H1 (cell line): ENCODE measurements at regions not wholly inside any gene's neighbourhood (a gene's known extent, or its start where the extent isn't known, plus 50 kb on each side); places are given as distances from the start of the nearest gene placed in this dataset.

Experiments
- CTCF ChIA-PET: fragments of 300-600 bp; sonication (Branson Sonifier 250); formaldehyde crosslinking; loops from one replicate; lab custom pipeline; 2021; ENCODE audit not compliant: partially characterized antibody; lab: Charles Lee
- POLR2A ChIA-PET: fragments of 300-600 bp; sonication (Branson Sonifier 250); formaldehyde crosslinking; loops from one replicate; lab custom pipeline; 2021; ENCODE audit warnings: inconsistent platforms; ENCODE audit not compliant: partially characterized antibody; lab: Charles Lee
- DNase-seq, 2 experiments: peaks; one replicate each; pipeline versions ENCODE4 v3.0.0 to v3.0.0-alpha.2; 2010 to 2022; ENCODE audit warnings: low spot score in 2 of 2, low read depth in 1 of 2, mixed read lengths in 1 of 2
- FAIRE-seq: peaks from 2 replicates; lab custom pipeline; 2011; peaks lifted over from hg19 to GRCh38; lab: Jason Lieb, UNC
- H2AFZ ChIP-seq: 2 replicates; pipeline ENCODE4 v1.8.1; 2012; ENCODE audit warnings: low read length, inconsistent platforms
- H2AK5ac ChIP-seq: 2 replicates; pipeline ENCODE4 v1.6.1; 2013; ENCODE audit warnings: low read depth, low read length
- H2BK120ac ChIP-seq: replicated peaks from 2 replicates; pipeline ENCODE3; 2013; ENCODE audit warnings: low read depth, low read length, inconsistent platforms
- H2BK12ac ChIP-seq: 2 replicates; pipeline ENCODE4 v1.6.1; 2013; ENCODE audit warnings: low read depth, low read length
- H2BK15ac ChIP-seq: 2 replicates; pipeline ENCODE4 v1.6.1; 2013; ENCODE audit warnings: low read length
- H2BK20ac ChIP-seq: 2 replicates; pipeline ENCODE4 v1.6.1; 2013; ENCODE audit warnings: low read length
- H2BK5ac ChIP-seq: 2 replicates; pipeline ENCODE4 v1.6.1; 2013; ENCODE audit warnings: low read depth, low read length
- H3K14ac ChIP-seq: 2 replicates; pipeline ENCODE4 v1.6.1; 2013; ENCODE audit warnings: inconsistent platforms; ENCODE audit not compliant: insufficient read length
- H3K18ac ChIP-seq: 2 replicates; pipeline ENCODE4 v1.6.1; 2013; ENCODE audit warnings: low read length; ENCODE audit errors: extremely low read depth
- H3K23ac ChIP-seq: 2 replicates; pipeline ENCODE4 v1.6.1; 2013; ENCODE audit warnings: inconsistent platforms; ENCODE audit not compliant: insufficient read length
- H3K23me2 ChIP-seq: 2 replicates; pipeline ENCODE4 v1.6.1; 2013; ENCODE audit warnings: low read depth, low read length
- H3K27ac ChIP-seq: 2 replicates; pipeline ENCODE4 v1.6.1; 2011; ENCODE audit warnings: low read depth, low read length, inconsistent platforms
- H3K27me3 ChIP-seq, 4 experiments: replicated peaks in 1 of 4; 1 replicate in 1 of 4; 2 replicates in 3 of 4; pipeline versions ENCODE4 v1.6.1 to v1.8.1; 2011 to 2013; ENCODE audit warnings: low read length in 3 of 4, mild to moderate bottlenecking in 3 of 4, inconsistent platforms in 2 of 4, mixed read lengths in 2 of 4, moderate library complexity in 1 of 4; ENCODE audit not compliant: control insufficient read depth in 3 of 4, insufficient read depth in 3 of 4; ENCODE audit errors: extremely low read depth in 1 of 4
- H3K36me3 ChIP-seq, 4 experiments: 2 replicates each; pipeline versions ENCODE4 v1.6.1 to v1.8.1; 2011 to 2013; ENCODE audit warnings: mild to moderate bottlenecking in 4 of 4, low read length in 3 of 4, moderate library complexity in 2 of 4, control low read depth in 1 of 4, inconsistent platforms in 1 of 4; ENCODE audit not compliant: insufficient read depth in 4 of 4, control insufficient read depth in 2 of 4
- H3K4ac ChIP-seq: replicated peaks from 2 replicates; pipeline ENCODE3; 2013; ENCODE audit warnings: low read length, low read depth, mixed read lengths, inconsistent platforms; ENCODE audit not compliant: insufficient read length
- H3K4me1 ChIP-seq, 4 experiments: replicated peaks in 1 of 4; 1 replicate in 1 of 4; 2 replicates in 3 of 4; pipeline versions ENCODE4 v1.6.1 to v1.8.1; 2011 to 2013; ENCODE audit warnings: low read length in 3 of 4, inconsistent platforms in 2 of 4, mixed read lengths in 1 of 4; ENCODE audit not compliant: insufficient read depth in 4 of 4, control insufficient read depth in 3 of 4
- H3K4me2 ChIP-seq, 2 experiments: 2 replicates each; pipeline versions ENCODE4 v1.6.1 to v1.8.1; 2011 to 2013; ENCODE audit warnings: low read depth in 2 of 2, low read length in 2 of 2, control low read depth in 1 of 2, inconsistent platforms in 1 of 2, mild to moderate bottlenecking in 1 of 2; ENCODE audit not compliant: insufficient read depth in 1 of 2
- H3K4me3 ChIP-seq, 4 experiments: fragments of 200-600, 300-600 bp in 1 of 4; sonication (generic), shearing (Covaris generic), sonication (Bioruptor Twin) in 1 of 4; 2 replicates each; pipeline versions ENCODE4 v1.5.1 to v1.8.1; 2011 to 2016; ENCODE audit warnings: low read length in 4 of 4, low read depth in 3 of 4, control low read depth in 2 of 4, inconsistent platforms in 2 of 4, mild to moderate bottlenecking in 2 of 4, mixed read lengths in 1 of 4, moderate library complexity in 1 of 4; ENCODE audit not compliant: insufficient read depth in 2 of 4; ENCODE audit errors: extremely low read depth in 1 of 4
- H3K56ac ChIP-seq: replicated peaks from 2 replicates; pipeline ENCODE3; 2013; ENCODE audit warnings: low read depth, mild to moderate bottlenecking, mixed read lengths, low read length, inconsistent platforms; ENCODE audit not compliant: insufficient read length
- H3K79me1 ChIP-seq: 2 replicates; pipeline ENCODE4 v1.6.1; 2013; ENCODE audit warnings: low read depth, low read length, control low read depth
- H3K79me2 ChIP-seq, 2 experiments: 2 replicates each; pipeline versions ENCODE4 v1.6.1 to v1.8.1; 2012 to 2013; ENCODE audit warnings: low read length in 2 of 2, mild to moderate bottlenecking in 2 of 2, inconsistent platforms in 1 of 2; ENCODE audit not compliant: insufficient read depth in 2 of 2, control insufficient read depth in 1 of 2
- H3K9ac ChIP-seq, 4 experiments: replicated peaks in 1 of 4; 1 replicate in 1 of 4; 2 replicates in 3 of 4; pipeline versions ENCODE4 v1.6.1 to v1.8.1; 2011 to 2013; ENCODE audit warnings: low read depth in 3 of 4, low read length in 3 of 4, control low read depth in 2 of 4, mild to moderate bottlenecking in 2 of 4, moderate library complexity in 2 of 4, inconsistent platforms in 1 of 4; ENCODE audit errors: extremely low read depth in 1 of 4
- H3K9me3 ChIP-seq, 2 experiments: 2 replicates each; pipeline versions ENCODE4 v1.6.1 to v1.8.1; 2012 to 2013; ENCODE audit warnings: mild to moderate bottlenecking in 2 of 2, moderate library complexity in 2 of 2, control low read depth in 1 of 2, inconsistent platforms in 1 of 2, low read depth in 1 of 2, low read length in 1 of 2, mixed read lengths in 1 of 2; ENCODE audit not compliant: insufficient read depth in 2 of 2
- H4K20me1 ChIP-seq, 2 experiments: replicated peaks in 1 of 2; 2 replicates each; pipeline versions ENCODE3 to v1.8.1; 2011 to 2013; ENCODE audit warnings: inconsistent platforms in 2 of 2, low read length in 2 of 2, mild to moderate bottlenecking in 1 of 2; ENCODE audit not compliant: insufficient read depth in 2 of 2, control insufficient read depth in 1 of 2
- H4K5ac ChIP-seq: 2 replicates; pipeline ENCODE4 v1.6.1; 2013; ENCODE audit warnings: low read length, low read depth, mixed read lengths, inconsistent platforms; ENCODE audit not compliant: insufficient read length
- H4K8ac ChIP-seq: 2 replicates; pipeline ENCODE4 v1.8.0; 2013; ENCODE audit warnings: mild to moderate bottlenecking, moderate library complexity, low read length, inconsistent platforms; ENCODE audit not compliant: insufficient read depth; ENCODE audit errors: extremely low read depth
- H4K91ac ChIP-seq: replicated peaks from 2 replicates; pipeline ENCODE3; 2013; ENCODE audit warnings: low read length, mixed read lengths, inconsistent platforms; ENCODE audit not compliant: insufficient read length
- CHD1 ChIP-seq: IDR thresholded peaks from 2 replicates; pipeline ENCODE4 v1.6.1; 2012; ENCODE audit warnings: low read depth, low read length, improper control_type of control experiment
- CTBP2 ChIP-seq: IDR thresholded peaks from 2 replicates; pipeline ENCODE4 v1.7.0; 2011; ENCODE audit warnings: borderline replicate concordance, mild to moderate bottlenecking, moderate library complexity, mixed read lengths, low read length; ENCODE audit not compliant: insufficient read depth, insufficient read length
- EZH2 ChIP-seq: fragments of 200-600 bp; sonication (generic); IDR thresholded peaks from 2 replicates; pipeline ENCODE4 v1.7.1; 2012; ENCODE audit warnings: low read depth, mild to moderate bottlenecking, moderate library complexity, low read length, inconsistent platforms; ENCODE audit not compliant: severe bottlenecking
- KDM1A ChIP-seq: fragments of 200-600, 300-600 bp; sonication (generic); IDR thresholded peaks from 2 replicates; pipeline ENCODE4 v1.7.1; 2016; ENCODE audit warnings: mild to moderate bottlenecking, low read length, borderline replicate concordance
- POLR2AphosphoS5 ChIP-seq: IDR thresholded peaks from 2 replicates; pipeline ENCODE4 v1.6.1; 2011; ENCODE audit warnings: low read depth, low read length
- RXRA ChIP-seq: IDR thresholded peaks from 2 replicates; pipeline ENCODE4 v1.6.1; 2011; ENCODE audit warnings: low read depth, mild to moderate bottlenecking, low read length, moderate library complexity; ENCODE audit not compliant: insufficient read depth
- SP1 ChIP-seq: IDR thresholded peaks from 2 replicates; pipeline ENCODE4 v1.6.1; 2011; ENCODE audit warnings: low read depth, low read length
- SP4 ChIP-seq: IDR thresholded peaks from 2 replicates; pipeline ENCODE4 v1.6.1; 2012; ENCODE audit warnings: low read length, inconsistent platforms
- SUZ12 ChIP-seq: fragments of 200-600 bp; sonication (generic); IDR thresholded peaks from 2 replicates; pipeline ENCODE4 v1.6.1; 2012; ENCODE audit warnings: mild to moderate bottlenecking, inconsistent platforms, low read length, moderate library complexity, mixed read lengths
- WGBS, 2 experiments: shearing (Covaris generic) in 1 of 2; methylation state at CpG; one replicate each; pipeline versions ENCODE4 v1.1.6 to v1.1.7; 2013 to 2015; ENCODE audit warnings: low lambda C conversion rate in 2 of 2, mixed read lengths in 2 of 2, inconsistent platforms in 1 of 2, low coverage in 1 of 2, missing lambda C conversion rate in 1 of 2; ENCODE audit not compliant: insufficient replicate concordance in 2 of 2, insufficient coverage in 1 of 2, insufficient read length in 1 of 2; ENCODE audit errors: extremely low coverage in 1 of 2, missing lambda C conversion rate in 1 of 2; 5-methylcytosine and 5-hydroxymethylcytosine counted together
- TF ChIP-seq, protein P1 (sequence below), 3 experiments: IDR thresholded peaks; 1 replicate in 2 of 3; 2 replicates in 1 of 3; pipeline versions ENCODE4 v1.5.1 to v1.6.1; 2011; ENCODE audit warnings: low read length in 3 of 3, mild to moderate bottlenecking in 3 of 3, inconsistent platforms in 2 of 3, low read depth in 1 of 3, moderate library complexity in 1 of 3; ENCODE audit not compliant: insufficient read depth in 1 of 3; ENCODE audit errors: control extremely low read depth in 1 of 3

DNA sequence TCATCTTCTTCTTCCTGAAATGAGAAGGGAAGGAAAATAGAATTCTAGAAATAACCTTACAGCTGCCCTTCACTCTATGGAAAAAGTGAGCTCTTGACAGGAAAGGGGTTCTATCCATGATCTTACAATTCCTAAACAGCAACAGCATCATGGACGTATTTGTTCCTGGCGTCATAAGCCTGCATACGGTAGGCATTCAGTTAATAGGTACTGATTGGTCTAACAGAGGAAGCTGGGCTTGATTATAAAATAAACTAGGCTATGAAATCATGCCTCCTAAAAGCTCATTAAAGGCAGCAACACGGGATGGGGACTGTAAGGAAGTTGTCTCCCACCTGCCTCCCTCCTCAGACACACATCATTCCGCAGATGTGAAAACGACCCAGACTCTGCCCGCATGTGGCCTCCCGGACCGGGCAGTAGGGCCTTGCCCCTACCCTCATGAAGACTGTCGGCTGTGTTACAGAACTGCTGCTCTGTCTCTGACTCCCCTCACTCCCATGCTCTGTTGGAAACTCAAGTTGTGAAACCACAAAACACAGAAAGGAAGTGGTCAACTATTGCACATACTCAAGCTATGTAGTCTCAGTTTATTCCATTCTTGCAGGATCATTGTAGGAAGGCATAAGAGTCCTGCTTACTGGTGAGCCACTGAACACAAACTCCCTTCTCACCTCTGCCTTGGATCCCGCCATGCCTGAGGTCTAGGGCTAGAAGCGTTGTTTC is 129.8 kb downstream of the DLEU7 start:
- 87% methylated on average over 12 of the region's 12 CpGs; no CpG with 5 or more reads in 1 of the 2 experiments for WGBS, 2 experiments
- no peak overlapping the region for H2BK12ac ChIP-seq
- no peak for FAIRE-seq

More for the DNA sequence above, 129.8 kb downstream of the DLEU7 start:
- Histone ChIP-seq H3K36me3 (no peaks in the 10 kb centered on the region), H2AK5ac (no peak overlapping the region), H3K4ac (no peak overlapping the region), H2BK120ac (no peak overlapping the region), H2BK15ac (no peak overlapping the region), H3K79me2 (no peaks in the 10 kb centered on the region), H3K9ac (no peak overlapping the region), H3K14ac (no peak overlapping the region), H2AFZ (no peak overlapping the region), H3K18ac (no peak overlapping the region), H3K4me2 (no peak overlapping the region), H3K56ac (no peak overlapping the region), H4K8ac (no peak overlapping the region), H3K27me3 (no peaks in the 10 kb centered on the region), H2BK5ac (no peak overlapping the region), H3K9me3 (no peaks in the 10 kb centered on the region)
- DNase-seq: no peak
- POLR2A ChIA-PET: interaction anchor here (1.8 kb wide), 1 partner anchor 13 kb away, joined by 3 read pairs; no protein-coding TSS in a partner anchor
- no peak for TF ChIP-seq SP4
- no peak for TF ChIP-seq CTBP2
- TF ChIP-seq EZH2: no peak
- TF ChIP-seq RXRA: no peak
- TF ChIP-seq, protein P1, sequence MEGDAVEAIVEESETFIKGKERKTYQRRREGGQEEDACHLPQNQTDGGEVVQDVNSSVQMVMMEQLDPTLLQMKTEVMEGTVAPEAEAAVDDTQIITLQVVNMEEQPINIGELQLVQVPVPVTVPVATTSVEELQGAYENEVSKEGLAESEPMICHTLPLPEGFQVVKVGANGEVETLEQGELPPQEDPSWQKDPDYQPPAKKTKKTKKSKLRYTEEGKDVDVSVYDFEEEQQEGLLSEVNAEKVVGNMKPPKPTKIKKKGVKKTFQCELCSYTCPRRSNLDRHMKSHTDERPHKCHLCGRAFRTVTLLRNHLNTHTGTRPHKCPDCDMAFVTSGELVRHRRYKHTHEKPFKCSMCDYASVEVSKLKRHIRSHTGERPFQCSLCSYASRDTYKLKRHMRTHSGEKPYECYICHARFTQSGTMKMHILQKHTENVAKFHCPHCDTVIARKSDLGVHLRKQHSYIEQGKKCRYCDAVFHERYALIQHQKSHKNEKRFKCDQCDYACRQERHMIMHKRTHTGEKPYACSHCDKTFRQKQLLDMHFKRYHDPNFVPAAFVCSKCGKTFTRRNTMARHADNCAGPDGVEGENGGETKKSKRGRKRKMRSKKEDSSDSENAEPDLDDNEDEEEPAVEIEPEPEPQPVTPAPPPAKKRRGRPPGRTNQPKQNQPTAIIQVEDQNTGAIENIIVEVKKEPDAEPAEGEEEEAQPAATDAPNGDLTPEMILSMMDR (IDR thresholded peaks at IDR 0.05; ENCODE audit: control extremely low read depth in 1 of 3, insufficient read depth in 1 of 3, low read depth in 1 of 3, low read length in 3 of 3): no peak
- TF ChIP-seq KDM1A: no peak
- TF ChIP-seq SUZ12: no peak
- TF ChIP-seq POLR2AphosphoS5: no peak
- no peak for TF ChIP-seq CHD1
- no peak for TF ChIP-seq SP1
- TF ChIP-seq, all 59 proteins: peak for 0
- no peak overlapping the region for H3K27ac ChIP-seq
- no peak overlapping the region for H3K4me3 ChIP-seq
- H4K20me1 ChIP-seq: no peaks in the 10 kb centered on the region
- H3K23ac ChIP-seq: no peak overlapping the region
- H3K4me1 ChIP-seq: no peaks in the 10 kb centered on the region
- CTCF ChIA-PET: interaction anchor here (0.6 to 1.6 kb wide), 4 partner anchors 10 to 551 kb away, joined by 3 to 4 read pairs (median 3); no protein-coding TSS in a partner anchor
- no peaks in the 10 kb centered on the region for H3K23me2 ChIP-seq
- H3K79me1 ChIP-seq: no peaks in the 10 kb centered on the region
- H2BK20ac ChIP-seq: no peak overlapping the region
- no peak overlapping the region for H4K91ac ChIP-seq
- H4K5ac ChIP-seq: no peak overlapping the region
